NCI-H345 treated with DMSO at 0.1 percent for 48 hours (cell line): ENCODE measurements at regions not wholly inside any gene's neighbourhood (a gene's known extent, or its start where the extent isn't known, plus 50 kb on each side); places are given as distances from the start of the nearest gene placed in this dataset.
"Not testable (repeated sequence)": the region's sequence is repeated elsewhere in the genome, so short reads cannot be mapped to it uniquely, and the experiment has no call there.

Experiments
- DNase-seq: peaks from one replicate; lab custom pipeline; 2025; ENCODE audit not compliant: unreplicated experiment; lab: John Stamatoyannopoulos, UW

DNA sequence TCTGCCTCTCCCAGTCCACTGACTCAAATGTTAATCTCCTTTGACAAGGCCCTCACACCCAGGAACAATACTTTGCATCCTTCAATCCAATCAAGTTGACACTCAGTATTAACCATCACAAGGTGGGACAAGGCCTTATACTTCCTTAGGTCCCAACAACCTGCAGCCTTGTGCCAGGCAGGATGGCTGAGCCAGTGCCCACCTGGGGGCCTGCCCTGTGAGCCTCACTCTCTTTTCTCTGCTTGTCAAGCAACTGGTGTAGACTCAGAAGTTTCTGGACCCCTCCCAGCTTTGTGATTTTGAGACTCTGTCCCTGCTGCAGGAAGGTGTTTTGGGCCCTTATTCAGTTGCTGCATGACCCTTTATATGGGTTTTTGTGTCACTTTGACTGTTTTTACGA lies 310.0 kb upstream of the C1orf174 start:
- no peak for DNase-seq

DNA sequence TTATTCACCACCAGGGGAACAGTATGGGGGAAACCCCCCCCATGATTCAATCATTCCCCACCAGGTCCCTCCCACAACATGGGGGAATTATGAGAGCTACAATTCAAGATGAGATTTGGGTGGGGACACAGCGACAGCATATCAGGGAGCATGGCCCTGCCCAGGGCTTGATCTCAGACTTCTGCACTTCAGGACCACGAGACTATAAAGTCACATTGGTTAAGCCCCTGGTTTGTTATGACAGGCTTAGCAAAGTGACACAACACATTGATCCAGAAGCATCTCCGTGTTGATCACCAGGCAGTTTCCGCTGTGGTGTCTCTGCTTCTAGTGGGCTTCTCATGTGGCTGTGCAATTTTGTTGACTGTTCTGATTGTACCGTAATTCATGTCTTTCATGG lies 312.7 kb upstream of the C1orf174 start:
- no peak for DNase-seq

DNA sequence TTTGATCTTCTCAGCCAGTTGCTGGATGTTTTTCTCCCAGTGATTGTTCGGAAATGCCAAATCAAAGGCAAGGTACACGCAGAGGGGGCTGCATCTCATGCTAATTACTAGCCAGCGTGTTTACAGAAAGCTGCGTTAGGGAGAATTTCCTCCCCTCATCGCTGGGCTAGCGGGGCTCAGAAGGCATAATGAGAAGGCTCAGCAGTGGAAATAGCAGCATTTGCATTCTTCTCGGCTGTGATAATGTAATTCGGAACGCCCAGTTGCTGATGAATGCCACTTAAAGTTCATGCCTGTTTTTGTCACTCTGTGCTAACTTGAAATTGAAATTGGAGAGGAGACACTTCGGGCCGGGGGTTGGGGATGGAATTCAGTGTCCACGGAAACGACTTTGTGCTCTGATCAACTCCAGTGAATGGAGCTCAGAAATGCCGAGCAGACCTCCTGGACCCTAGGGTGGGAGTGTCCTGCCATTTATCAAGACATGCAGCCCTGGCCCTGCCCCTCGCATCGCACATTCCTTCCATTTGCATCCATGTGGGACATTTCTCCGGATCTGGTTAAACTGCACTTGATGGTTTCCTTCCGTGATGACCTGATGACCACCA lies 313.4 kb upstream of the C1orf174 start:
- DNase-seq, result no peak

DNA sequence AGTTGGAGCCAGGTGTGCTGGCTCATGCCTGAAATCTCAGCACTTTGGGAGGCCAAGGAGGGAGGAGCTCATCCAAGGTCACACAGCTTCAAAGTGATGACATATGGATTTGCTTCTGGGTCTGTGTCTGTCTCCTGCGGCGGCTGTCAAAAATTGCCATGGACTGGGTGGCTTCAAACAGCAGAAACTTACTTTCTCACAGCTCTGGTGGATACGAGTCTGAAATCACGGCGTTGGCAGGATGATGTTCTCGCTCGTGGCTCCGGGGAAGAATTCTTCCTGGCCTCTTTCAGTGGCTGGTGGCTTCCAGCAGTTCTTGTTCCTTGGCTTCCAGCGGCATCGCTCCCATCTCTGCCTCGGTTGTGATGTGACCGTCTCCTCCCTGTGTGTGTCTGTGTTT lies 314.8 kb upstream of the C1orf174 start:
- no peak for DNase-seq

DNA sequence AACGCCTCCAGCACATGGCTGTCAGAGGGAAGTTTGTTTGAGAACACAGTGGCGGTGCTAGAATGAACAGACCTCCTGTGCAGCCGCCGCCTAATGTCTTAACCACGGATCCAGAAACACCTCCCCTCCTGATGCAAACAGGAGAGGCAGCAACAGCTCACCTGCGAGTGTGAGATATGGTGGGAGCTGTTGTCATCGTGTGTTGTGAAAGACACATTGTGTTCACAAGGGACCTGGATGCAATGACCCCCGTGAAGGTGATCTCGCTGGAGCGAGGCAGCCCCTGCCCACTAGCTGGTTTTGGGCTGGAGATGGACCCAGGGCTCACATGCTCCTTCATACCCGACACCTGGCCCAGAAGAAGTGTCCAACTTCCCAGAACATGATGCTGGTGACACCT lies 315.3 kb upstream of the C1orf174 start:
- DNase-seq, result no peak

DNA sequence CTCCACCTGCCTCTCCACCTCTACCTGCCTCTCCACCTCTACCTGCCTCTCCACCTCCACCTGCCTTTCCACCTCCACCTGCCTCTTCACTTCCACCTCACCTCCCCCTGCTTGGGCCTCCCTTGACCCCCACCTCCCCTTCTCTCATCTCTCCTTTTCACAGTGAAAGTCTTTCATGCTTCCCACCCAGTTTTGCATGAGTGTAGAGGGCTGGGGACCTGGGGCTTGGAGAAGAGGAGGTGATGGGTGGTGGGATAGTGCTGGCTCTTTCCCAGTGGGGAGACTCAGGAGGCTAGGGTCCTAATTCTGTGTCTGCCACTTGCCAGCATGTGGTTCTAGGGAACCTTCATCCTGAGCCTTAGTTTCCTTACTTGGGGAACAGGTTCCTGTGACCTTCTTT lies 316.2 kb upstream of the C1orf174 start:
- no peak for DNase-seq

DNA sequence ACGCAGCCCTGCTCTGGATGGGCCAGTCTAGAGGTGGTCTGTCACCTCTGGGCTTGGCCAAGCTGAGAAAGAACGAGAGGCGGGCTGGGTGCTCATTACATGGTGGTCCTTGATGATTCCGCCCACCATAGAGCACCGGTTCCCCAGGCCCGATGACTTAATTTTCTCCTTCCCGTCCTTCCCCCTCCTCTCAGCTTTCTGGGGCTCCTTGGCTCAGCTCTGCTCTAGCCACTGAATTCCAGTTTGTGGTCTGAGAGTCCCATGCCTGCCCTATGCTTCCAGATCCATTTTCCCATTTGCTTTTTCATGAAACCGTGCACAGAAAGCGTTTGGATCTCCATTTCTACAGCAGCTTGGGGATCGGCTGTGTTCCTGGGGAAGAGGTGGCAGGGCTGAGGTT lies 318.5 kb upstream of the C1orf174 start:
- no peak for DNase-seq

DNA sequence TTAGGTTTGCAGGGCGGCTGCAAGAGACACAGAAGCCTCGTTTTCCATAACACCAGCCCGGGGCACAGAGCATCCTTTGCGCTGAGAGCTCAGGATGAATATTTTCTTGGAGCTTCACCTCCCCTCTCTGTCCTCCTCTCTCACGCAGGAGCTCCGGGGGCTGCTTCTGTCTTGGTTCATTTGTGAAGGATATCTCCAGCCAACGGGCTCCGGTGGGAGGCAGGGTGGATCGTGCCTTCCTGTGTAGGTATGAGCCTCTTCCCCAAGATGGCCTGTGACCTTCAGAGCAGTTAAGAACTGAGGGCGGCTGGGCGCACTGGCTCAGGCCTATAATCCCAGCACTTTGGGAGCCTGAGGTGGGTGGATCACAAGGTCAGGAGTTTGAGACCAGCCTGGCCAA lies 319.0 kb upstream of the C1orf174 start:
- no peak for DNase-seq

DNA sequence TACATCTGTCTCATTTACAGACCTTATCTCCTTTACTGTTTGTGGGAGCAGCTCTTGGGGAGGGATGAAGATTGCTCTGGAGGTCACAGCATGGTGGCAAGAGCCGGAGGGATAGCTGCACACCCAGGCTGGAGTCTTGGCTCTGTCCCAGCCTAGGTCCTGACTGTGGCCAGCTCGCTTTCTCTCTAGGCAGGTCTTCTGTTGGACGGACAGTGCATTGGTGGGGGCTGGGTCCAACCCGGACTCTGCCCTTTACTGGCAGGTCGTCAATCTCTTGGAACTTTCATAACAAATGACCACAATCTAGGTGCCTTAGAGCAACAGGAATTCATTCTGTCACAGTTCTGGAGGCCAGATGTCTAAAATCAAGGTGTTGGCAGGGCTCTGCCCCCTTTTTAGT lies 319.8 kb upstream of the C1orf174 start:
- no peak for DNase-seq

DNA sequence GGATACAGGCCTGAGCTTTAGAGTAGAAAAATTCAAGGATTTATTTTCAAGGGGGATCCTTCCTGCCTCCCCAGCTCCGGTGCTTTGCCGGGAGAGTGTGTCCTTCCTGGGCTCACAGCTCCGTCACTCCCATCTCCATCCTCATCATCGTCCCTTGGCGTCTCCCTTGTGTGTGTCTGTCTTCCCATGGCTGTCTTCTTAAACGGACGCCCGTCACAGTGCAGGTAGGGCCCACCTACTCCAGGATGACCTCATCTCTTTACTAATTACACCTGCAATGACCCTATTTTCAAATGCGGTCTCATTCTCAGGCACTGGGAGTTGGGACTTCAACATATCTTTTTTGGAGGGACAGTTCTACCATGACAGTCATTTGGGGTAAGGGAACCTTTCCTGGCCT lies 320.3 kb upstream of the C1orf174 start:
- no peak for DNase-seq

DNA sequence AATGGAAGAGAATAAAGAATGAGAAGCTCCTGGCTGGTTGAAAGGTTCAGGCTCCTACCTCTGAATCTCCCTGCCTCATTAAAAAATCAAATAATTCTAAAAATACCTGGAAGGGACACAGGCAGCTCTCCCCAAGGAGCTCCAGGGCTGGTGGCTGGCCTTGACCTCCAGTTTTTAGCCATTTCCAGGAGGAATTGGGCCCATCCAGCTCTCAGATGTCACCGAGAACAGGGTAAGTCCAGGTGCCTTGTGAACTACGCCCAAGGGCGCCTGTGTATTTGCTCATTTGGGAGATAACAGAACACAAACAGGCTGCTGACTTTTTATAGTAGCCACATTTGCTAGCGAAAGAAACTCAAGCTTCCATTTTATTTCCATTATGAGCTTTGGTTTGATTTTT lies 321.0 kb upstream of the C1orf174 start:
- DNase-seq, result no peak

DNA sequence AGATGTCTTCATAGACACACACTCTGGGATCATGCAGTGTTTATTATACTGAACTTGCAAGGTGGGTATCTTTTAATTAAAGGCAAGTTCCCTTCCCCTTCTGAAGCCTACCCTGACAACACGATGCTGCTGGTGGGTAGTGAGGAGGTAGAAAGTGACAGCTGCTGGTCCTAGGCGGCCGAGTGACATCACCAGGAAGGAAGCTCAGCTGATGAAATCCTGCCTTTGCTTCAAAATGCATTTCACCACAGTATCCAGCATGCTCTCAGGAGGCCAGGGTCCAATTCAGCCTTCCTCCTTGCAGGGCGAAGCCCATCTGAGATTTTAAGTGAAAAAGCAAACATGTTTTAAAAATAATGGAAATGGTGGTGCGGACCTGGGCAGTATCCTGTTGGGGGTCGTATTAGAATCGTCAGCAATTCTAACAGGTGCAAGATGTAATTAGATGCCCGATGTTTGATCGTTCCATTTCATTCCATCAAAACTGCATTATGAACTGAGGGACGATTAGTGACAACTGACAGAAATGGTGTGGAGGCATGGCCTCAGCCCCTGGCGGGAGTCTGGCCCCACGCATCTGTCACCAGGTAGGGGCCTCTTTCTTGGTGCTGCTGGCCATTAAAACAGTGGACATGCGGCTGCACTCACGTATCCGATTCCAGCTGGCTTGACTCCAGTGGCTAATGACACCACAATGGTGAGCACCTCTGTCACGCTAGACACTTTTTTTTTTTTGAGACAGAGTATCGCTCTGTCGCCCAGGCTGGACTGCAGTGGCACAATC lies 324.8 kb upstream of the C1orf174 start:
- DNase-seq, result no peak

DNA sequence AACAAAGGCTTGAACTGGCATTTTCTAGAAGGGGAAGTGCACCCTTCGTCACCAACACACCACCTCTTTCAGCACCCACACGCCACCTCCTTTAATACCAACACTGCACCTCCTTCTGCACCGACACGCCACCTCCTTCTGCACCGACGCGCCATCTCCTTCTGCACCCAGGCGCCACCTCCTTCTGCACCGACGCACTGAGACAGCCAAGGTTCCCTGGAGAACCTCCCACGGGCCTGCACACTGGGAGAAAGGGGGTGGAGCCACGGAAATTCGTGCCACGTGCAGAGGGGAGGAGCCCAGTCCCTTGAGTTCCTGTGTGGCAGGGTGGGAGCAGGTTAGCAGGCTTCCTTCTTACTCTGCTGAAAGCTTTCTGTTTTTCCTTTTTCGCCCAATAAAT lies 327.9 kb upstream of the C1orf174 start:
- DNase-seq, result no peak

DNA sequence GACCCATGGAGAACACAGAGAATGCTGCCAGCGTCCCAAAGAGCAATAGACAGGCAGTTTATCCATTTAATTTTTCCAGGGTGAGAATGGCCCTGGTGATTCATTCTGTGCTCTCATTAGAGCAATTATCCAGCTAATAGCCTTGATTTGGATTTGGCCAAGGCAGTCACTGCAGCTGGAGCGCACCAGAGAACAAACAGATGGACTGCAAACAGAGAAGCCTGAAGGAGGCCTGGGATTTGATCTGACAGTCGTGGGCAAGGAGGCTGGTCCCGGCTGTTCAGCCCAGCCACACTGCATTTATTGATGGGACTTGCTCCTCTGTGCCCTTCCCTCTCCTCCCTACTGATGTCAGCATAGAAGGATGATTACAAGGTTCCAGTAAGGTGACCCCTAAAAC lies 353.9 kb upstream of the C1orf174 start:
- DNase-seq, result no peak

DNA sequence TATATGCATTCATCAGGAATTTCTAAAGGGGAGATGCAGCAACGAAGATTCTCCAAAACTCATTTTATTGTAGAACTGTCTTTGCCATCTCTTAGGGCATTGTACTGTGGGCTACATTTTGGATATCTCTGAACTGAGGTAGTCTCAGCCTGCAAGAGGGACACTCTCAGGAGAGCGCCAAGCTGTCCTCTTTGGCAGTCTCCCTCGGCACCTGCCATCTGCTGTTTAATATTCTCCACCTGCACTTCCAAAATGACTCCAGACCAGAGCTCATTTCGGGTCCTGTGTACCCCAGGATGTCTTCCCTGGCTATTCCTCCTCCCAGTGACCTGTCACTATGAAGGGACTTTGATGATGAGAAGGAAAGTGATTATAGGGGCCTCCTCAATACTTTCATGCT lies 356.3 kb upstream of the C1orf174 start:
- DNase-seq, result no peak

DNA sequence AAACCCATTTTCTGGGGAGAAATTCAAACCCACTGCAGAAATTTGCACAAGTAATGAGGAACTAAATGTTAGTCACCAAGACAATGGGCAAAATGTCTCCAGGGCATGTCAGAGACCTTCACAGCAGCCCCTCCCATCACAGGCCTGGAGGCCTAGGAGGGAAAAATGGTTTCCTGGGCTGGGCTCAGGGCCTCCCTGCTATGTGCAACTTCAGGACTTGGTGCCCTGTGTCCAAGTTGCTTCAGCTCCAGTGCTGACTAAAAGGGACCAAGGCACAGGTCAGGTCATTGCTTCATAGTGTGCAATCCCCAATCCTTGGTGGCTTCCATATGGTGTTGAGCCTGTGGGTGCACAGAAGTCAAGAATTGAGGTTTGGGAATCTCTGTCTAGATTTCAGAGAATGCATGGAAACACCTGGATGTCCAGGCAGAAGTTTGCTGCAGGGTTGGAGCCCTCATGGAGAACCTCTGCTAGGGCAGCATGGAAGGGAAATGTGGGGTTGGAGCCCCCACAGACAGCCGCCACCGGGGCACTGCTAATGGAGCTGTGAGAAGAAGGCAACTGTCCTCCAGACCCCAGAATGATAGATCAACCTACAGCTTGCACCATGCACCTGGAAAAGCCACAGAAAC lies 358.2 kb upstream of the C1orf174 start:
- DNase-seq, result not testable (repeated sequence)

DNA sequence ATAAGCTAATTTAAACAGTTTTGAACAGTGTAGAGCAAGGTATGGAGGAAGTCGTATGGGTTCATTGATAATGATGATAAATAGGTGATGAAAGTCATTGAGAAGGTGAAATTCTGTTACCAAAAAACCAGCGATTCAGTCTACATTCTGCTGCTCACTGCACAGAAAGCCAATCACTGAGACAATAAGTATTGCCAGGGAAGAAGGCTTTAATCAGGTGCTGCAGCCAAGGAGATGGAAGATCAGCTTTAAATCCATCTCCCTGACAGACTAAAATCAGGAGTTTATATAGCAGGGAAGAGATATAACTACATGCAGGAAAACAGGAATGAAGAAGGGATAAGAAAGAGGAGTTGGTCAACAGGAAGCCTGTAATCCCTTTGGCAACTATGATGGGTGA lies 361.3 kb upstream of the C1orf174 start:
- no peak for DNase-seq

DNA sequence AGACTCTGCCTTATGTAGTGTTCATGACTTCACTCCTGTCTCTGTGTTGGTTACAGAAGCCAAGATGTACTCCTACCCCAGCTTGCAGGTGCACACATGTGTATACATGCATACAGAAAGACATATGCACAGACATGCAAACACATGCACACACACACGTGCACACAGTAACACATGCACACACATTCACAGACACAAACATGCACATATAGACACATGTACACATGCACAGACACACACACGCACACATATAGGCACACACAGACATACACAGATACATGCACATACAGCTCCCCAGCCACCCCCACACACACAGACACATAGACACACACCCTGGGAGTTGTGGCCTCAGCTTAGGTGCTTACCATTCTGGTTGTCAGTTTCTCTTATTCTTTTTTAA lies 362.6 kb upstream of the C1orf174 start:
- DNase-seq, result no peak

DNA sequence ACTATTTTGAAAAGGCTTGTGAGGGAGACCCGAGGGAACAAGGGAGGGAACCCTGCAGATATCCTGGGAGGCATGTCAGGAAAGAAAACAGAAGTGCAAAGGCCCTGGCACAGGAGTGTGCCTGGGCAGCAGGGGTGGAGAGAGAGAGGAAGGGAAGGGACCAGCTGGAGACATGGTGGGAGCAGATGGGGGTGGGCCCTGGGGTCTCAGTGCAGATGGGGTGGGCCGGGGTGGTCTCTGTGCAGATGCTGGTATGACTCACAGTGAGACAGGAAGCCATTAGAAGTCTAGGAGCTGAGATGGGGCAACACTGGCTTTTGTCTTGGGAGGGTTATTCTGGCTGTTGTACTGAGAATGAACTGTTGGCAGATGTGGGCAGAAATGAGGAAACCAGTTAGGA lies 363.6 kb upstream of the C1orf174 start:
- DNase-seq, result no peak

DNA sequence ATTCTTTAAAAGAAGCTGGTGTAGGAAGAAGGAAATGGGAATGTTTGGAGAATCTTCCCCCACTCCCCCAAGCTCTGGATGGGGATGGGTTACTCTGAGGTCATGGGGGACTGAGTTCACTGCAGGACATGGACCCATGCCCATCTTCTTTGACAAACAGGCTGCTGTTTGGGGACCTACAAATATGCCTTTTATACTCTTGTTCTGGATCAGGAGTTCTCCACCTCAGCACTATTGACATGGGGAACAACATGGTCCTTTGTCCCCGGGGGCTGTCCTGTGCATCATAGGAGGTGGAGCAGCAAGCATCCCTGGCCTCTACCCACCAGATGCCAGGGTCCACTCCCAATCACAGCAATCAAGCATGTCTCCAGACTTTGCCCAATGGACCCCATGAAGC lies 365.8 kb upstream of the C1orf174 start:
- DNase-seq, result no peak

DNA sequence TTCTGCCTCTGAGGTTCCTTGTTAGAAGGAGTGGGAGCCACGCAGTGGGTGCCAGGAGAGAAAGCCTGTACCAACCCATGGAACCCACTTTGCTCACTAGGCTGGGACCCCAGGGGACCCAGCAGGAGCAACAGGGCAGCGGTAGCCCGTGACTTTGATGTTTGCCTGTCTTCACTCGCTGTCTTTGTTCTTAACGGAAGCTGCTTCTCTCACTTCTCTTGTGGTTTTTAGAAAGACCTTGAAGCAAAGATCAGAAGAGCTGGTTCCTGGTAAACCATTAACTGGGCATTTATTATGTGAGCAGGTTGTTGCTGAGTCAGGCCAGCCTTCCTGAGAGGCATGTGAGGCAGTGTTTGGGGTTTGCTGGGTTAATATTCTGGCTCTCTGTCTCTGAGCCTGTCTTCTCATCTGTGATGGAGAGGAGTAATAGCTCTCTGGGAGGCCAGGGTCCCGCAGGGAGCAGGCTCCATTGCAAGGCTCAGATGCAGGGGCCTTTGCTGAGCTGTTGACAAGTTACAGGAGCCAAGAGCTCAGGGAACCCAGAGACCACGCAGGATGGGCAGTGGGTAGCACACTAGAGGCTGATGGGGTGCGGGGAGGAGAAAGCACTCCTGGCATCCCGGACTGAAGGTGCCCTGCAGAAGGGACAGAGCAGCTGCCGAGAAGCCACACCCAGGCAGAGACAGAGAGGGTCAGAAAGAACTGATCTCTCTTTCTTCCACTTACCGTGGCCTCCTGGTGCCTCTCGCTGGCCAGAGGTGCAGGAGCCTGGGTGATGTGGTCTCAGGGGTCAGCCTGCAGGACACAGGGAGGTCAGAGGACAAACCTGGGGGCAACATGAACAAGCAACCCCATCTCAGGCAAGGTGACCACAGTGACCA lies 367.5 kb upstream of the C1orf174 start:
- no peak for DNase-seq
